K562 (cell line): ENCODE measurements at regions not wholly inside any gene's neighbourhood (a gene's known extent, or its start where the extent isn't known, plus 50 kb on each side); places are given as distances from the start of the nearest gene placed in this dataset.

Source experiments
- ATAC-seq: fragments of 200-7000 bp; cut with Tn5 transposase; 3 replicates; pipeline ENCODE4 v1.9.1; 2020; ENCODE audit warnings: moderate library complexity
- BruUV-seq: library from RNA; stranded (reverse); fragments of 400-500 nt; replicated peaks from 2 replicates; lab custom pipeline; 2021; lab: Mats Ljungman, UMichigan
- CTCF ChIA-PET: fragments of 300-600 bp; formaldehyde crosslinking; extraction: SDS; loops from one replicate; lab custom pipeline; 2021; ENCODE audit warnings: low intra/inter-chr PET ratio; lab: Yijun Ruan, JAX
- POLR2A ChIA-PET: fragments of 300-600, 350-650 bp; sonication (Branson Sonifier 250); formaldehyde crosslinking; extraction: SDS; loops from one replicate; lab custom pipeline; 2021; ENCODE audit warnings: antibody characterized with exemption, inconsistent platforms; lab: Yijun Ruan, JAX
- DNase-seq, 4 experiments: peaks; one replicate each; pipeline versions ENCODE4 v3.0.0 to v3.0.0-alpha.2; 2011 to 2018; ENCODE audit warnings: low spot score in 3 of 4, mixed read lengths in 3 of 4; ENCODE audit errors: extremely low read depth in 1 of 4
- FAIRE-seq: peaks from 2 replicates; lab custom pipeline; 2011; peaks lifted over from hg19 to GRCh38; lab: Jason Lieb, UNC
- H2AFZ ChIP-seq: 2 replicates; pipeline ENCODE4 v1.6.0; 2011; ENCODE audit warnings: low read depth, low read length, control low read depth, inconsistent platforms
- H3K27ac ChIP-seq: fragments of 200-600 bp; 3 replicates; pipeline ENCODE4 v1.8.0; 2011; ENCODE audit warnings: low read depth, mild to moderate bottlenecking, control low read depth, inconsistent platforms, low read length, moderate library complexity, mixed read lengths; ENCODE audit errors: extremely low read depth
- H3K27me3 ChIP-seq, 2 experiments: fragments of 300-600 bp in 1 of 2; 2 replicates in 1 of 2; 3 replicates in 1 of 2; pipeline versions ENCODE4 v1.6.0 to v1.8.0; 2011; ENCODE audit warnings: inconsistent platforms in 2 of 2, low read length in 2 of 2, mild to moderate bottlenecking in 1 of 2, mixed read lengths in 1 of 2, moderate library complexity in 1 of 2; ENCODE audit not compliant: control insufficient read depth in 2 of 2, insufficient read depth in 2 of 2
- H3K36me3 ChIP-seq: fragments of 300-600 bp; 3 replicates; pipeline ENCODE4 v1.8.0; 2011; ENCODE audit warnings: mild to moderate bottlenecking, low read length, inconsistent platforms; ENCODE audit not compliant: control insufficient read depth, insufficient read depth
- H3K4me1 ChIP-seq, 2 experiments: fragments of 200-600 bp in 1 of 2; replicated peaks in 1 of 2; 2 replicates in 1 of 2; 3 replicates in 1 of 2; pipeline versions ENCODE4 v1.5.1 to v1.8.0; 2011; ENCODE audit warnings: inconsistent platforms in 2 of 2, low read length in 2 of 2, mild to moderate bottlenecking in 1 of 2, mixed read lengths in 1 of 2, moderate library complexity in 1 of 2; ENCODE audit not compliant: control insufficient read depth in 2 of 2, insufficient read depth in 2 of 2
- H3K4me2 ChIP-seq: 2 replicates; pipeline ENCODE4 v1.6.1; 2011; ENCODE audit warnings: low read length, control low read depth, inconsistent platforms, mixed read lengths; ENCODE audit not compliant: insufficient read depth
- H3K4me3 ChIP-seq: fragments of 200-600 bp; sonication (generic), shearing (Covaris generic); 2 replicates; pipeline ENCODE4 v1.5.1; 2016; ENCODE audit warnings: control low read depth, inconsistent platforms
- H3K79me2 ChIP-seq: fragments of 200-600 bp; 3 replicates; pipeline ENCODE4 v1.8.0; 2011; ENCODE audit warnings: low read length, inconsistent platforms; ENCODE audit not compliant: control insufficient read depth, insufficient read depth
- H3K9ac ChIP-seq, 2 experiments: 2 replicates each; pipeline versions ENCODE4 v1.6.0 to v1.6.1; 2011; ENCODE audit warnings: low read depth in 2 of 2, low read length in 2 of 2, control low read depth in 1 of 2, inconsistent platforms in 1 of 2, mild to moderate bottlenecking in 1 of 2, mixed read lengths in 1 of 2; ENCODE audit not compliant: insufficient read depth in 1 of 2
- H3K9me1 ChIP-seq: one replicate; pipeline ENCODE4 v1.6.0; 2011; ENCODE audit warnings: inconsistent platforms, mild to moderate bottlenecking, low read length, moderate library complexity; ENCODE audit not compliant: control insufficient read depth, insufficient read depth
- H3K9me3 ChIP-seq: replicated peaks from 2 replicates; pipeline ENCODE4 v1.5.1; 2011; ENCODE audit warnings: low read depth, low read length, inconsistent platforms; ENCODE audit not compliant: control insufficient read depth, insufficient read depth
- H4K20me1 ChIP-seq: replicated peaks from 2 replicates; pipeline ENCODE4 v1.6.1; 2011; ENCODE audit warnings: low read length, inconsistent platforms, mixed read lengths; ENCODE audit not compliant: control insufficient read depth, insufficient read depth
- ADNP ChIP-seq: fragments of 200-800 bp; sonication (Bioruptor generic); IDR thresholded peaks from 2 replicates; pipeline ENCODE4 v1.6.1; 2016; ENCODE audit warnings: missing genetic modification characterization, missing compliant biosample characterization
- CBX2 ChIP-seq: fragments of 200-600 bp; sonication (generic); IDR thresholded peaks from one replicate; pipeline ENCODE4 v1.6.1; 2012; ENCODE audit warnings: mild to moderate bottlenecking, low read length, inconsistent platforms; ENCODE audit not compliant: insufficient read depth, poor library complexity, severe bottlenecking
- CGGBP1 ChIP-seq: fragments of 250-450 bp; sonication (Bioruptor Pico); IDR thresholded peaks from 2 replicates; pipeline ENCODE4 v1.9.0; 2021; ENCODE audit warnings: mild to moderate bottlenecking
- CREB1 ChIP-seq, 2 experiments: sonication (generic) in 1 of 2; formaldehyde crosslinking in 1 of 2; IDR thresholded peaks; 2 replicates each; pipeline versions ENCODE4 v1.6.1 to v1.8.0; 2012 to 2022; ENCODE audit warnings: inconsistent platforms in 1 of 2, mild to moderate bottlenecking in 1 of 2, missing genetic modification reagents in 1 of 2, moderate library complexity in 1 of 2
- GABPA ChIP-seq: fragments of 200-800 bp; sonication (Bioruptor generic); conservative IDR thresholded peaks from 2 replicates; pipeline ENCODE4 v1.6.1; 2016; ENCODE audit warnings: low read depth, missing genetic modification characterization, missing compliant biosample characterization
- GTF2E2 ChIP-seq: fragments of 200-800 bp; sonication (Bioruptor generic); IDR thresholded peaks from 2 replicates; pipeline ENCODE4 v1.6.1; 2016; ENCODE audit warnings: missing genetic modification characterization, missing compliant biosample characterization
- KDM2B ChIP-seq: fragments of 250-450 bp; sonication (Bioruptor Pico); IDR thresholded peaks from 2 replicates; pipeline ENCODE4 v1.8.0; 2021; ENCODE audit warnings: mild to moderate bottlenecking, moderate library complexity
- PCBP2 ChIP-seq: fragments of 200-400 bp; formaldehyde crosslinking; IDR thresholded peaks from 2 replicates; pipeline ENCODE4 v1.6.1; 2018; ENCODE audit warnings: low read length, low read depth, mild to moderate bottlenecking, moderate library complexity; ENCODE audit not compliant: poor library complexity, severe bottlenecking
- POLR2B ChIP-seq: fragments of 450-650 bp; IDR thresholded peaks from 2 replicates; pipeline ENCODE4 v1.6.1; 2018; ENCODE audit warnings: low read depth; ENCODE audit not compliant: partially characterized antibody
- POLR3A ChIP-seq: IDR thresholded peaks from 2 replicates; pipeline ENCODE4 v1.6.1; 2011; ENCODE audit warnings: borderline replicate concordance, mild to moderate bottlenecking, moderate library complexity; ENCODE audit not compliant: insufficient read length, insufficient read depth; ENCODE audit errors: extremely low read depth
- SRSF3 ChIP-seq: fragments of 200-400 bp; formaldehyde crosslinking; IDR thresholded peaks from 2 replicates; pipeline ENCODE4 v1.6.1; 2016; ENCODE audit warnings: mild to moderate bottlenecking, low read length, moderate library complexity; ENCODE audit not compliant: insufficient read depth
- TFE3 ChIP-seq: fragments of 450-650 bp; formaldehyde crosslinking; IDR thresholded peaks from 2 replicates; pipeline ENCODE4 v1.4.0; 2020; ENCODE audit warnings: mild to moderate bottlenecking, mixed read lengths
- THRB ChIP-seq: fragments of 450-650 bp; formaldehyde crosslinking; conservative IDR thresholded peaks from 2 replicates; pipeline ENCODE4 v1.4.0; 2022; ENCODE audit warnings: mild to moderate bottlenecking, missing genetic modification characterization
- ZBTB17 ChIP-seq: fragments of 450-650 bp; formaldehyde crosslinking; IDR thresholded peaks from 2 replicates; pipeline ENCODE4 v1.4.0; 2020; ENCODE audit warnings: mild to moderate bottlenecking
- ZBTB43 ChIP-seq: sonication (generic); formaldehyde crosslinking; IDR thresholded peaks from 2 replicates; pipeline ENCODE4 v1.8.0; 2023; ENCODE audit warnings: mild to moderate bottlenecking, missing genetic modification reagents
- ZNF695 ChIP-seq: fragments of 450-650 bp; formaldehyde crosslinking; IDR thresholded peaks from 2 replicates; pipeline ENCODE4 v1.4.0; 2020; ENCODE audit warnings: mild to moderate bottlenecking, moderate library complexity
- WGBS: fragments of 100-300 bp; shearing (Covaris generic); methylation state at CpG from one replicate; pipeline ENCODE4 v1.1.6; 2016; ENCODE audit warnings: low coverage, mixed read lengths; ENCODE audit not compliant: insufficient coverage; ENCODE audit errors: missing lambda C conversion rate; 5-methylcytosine and 5-hydroxymethylcytosine counted together
- in situ Hi-C: fragments of 300-500 bp; cut with MboI; formaldehyde crosslinking; loops from 4 replicates; pipeline ENCODE4 v1.15.0; 2018; ENCODE audit warnings: inconsistent platforms, mixed read lengths
- intact Hi-C: fragments of 100-400 bp; cut with micrococcal nuclease; formaldehyde crosslinking; loops from 2 replicates; pipeline ENCODE4 v1.14.2; 2022

- H3K4me1 ChIP-seq: no peaks in the 10 kb centered on the region
- TF ChIP-seq TFE3 (CRISPR knock-in tag): no peak
- no peak for TF ChIP-seq SRSF3
- no peak for TF ChIP-seq ADNP (tag)
- TF ChIP-seq KDM2B (CRISPR knock-in tag): no peak
- no peak for TF ChIP-seq POLR3A
- no peak for TF ChIP-seq GTF2E2 (tag)
- TF ChIP-seq THRB: no peak
- TF ChIP-seq PCBP2: no peak
- no peak for TF ChIP-seq ZBTB17
- no peak for TF ChIP-seq CBX2
- TF ChIP-seq CGGBP1 (CRISPR knock-in tag): no peak
- no peak for TF ChIP-seq CREB1 (IDR thresholded peaks at IDR 0.05)
- TF ChIP-seq CREB1 (CRISPR knock-in tag; IDR thresholded peaks at IDR 0.05): no peak
- TF ChIP-seq ZBTB43 (CRISPR knock-in tag): no peak
- no peak for TF ChIP-seq GABPA (tag)
- no peak for TF ChIP-seq ZNF695 (CRISPR knock-in tag)
- TF ChIP-seq POLR2B: no peak
- TF ChIP-seq, all 486 proteins: peak for 0
- Histone ChIP-seq H3K9me3 (no peaks in the 10 kb centered on the region; the same call in 1 of the 2 replicates), H2AFZ (no peak overlapping the region), H3K27me3 (no peaks in the 10 kb centered on the region), H3K4me2 (no peak overlapping the region), H3K27ac (no peak overlapping the region), H3K4me3 (no peak overlapping the region), H4K20me1 (no peaks in the 10 kb centered on the region), H3K36me3 (no peaks in the 10 kb centered on the region), H3K79me2 (no peaks in the 10 kb centered on the region), H3K9me1 (no peaks in the 10 kb centered on the region), H3K9ac (no peak overlapping the region)
- DNase-seq: no peak
- intact Hi-C loops: no loop called here
- in situ Hi-C loops: no loop called here
- ChIA-PET POLR2A (no interaction called here), CTCF (no interaction called here)
- BruUV-seq: no TSS peak
- WGBS: 2% methylated on average over 4 of the region's 4 CpGs
- FAIRE-seq: no peak
- ATAC-seq: no peak
Observed at GRCh38 chr4:30116401-30116800, 603.8 kb upstream of the PCDH7 start.
